ENCODE measurements at regions not wholly inside any gene's neighbourhood (a gene's known extent, or its start where the extent isn't known, plus 50 kb on each side); places are given as distances from the start of the nearest gene placed in this dataset.

DNA sequence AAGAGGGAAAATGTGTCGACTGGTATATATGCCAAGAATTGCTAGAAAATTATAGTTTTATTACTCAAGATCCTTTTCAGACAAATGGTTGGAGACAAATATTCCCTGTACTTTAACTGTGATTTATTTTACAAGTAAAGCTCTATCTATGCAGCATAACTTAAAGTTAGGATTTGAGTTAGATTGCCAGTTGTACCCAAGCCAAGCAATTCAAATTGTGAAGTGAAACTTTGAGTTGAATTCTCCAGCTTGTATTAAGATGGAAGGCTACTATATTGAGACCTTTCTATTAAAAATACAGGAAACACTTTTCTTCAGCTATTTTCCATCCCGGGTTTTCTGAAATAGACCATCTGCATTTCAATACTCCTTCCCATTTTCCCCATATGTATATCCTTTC is 333.1 kb upstream of the RBMS3 start:
- 64 to 77% methylated on average over 2 of the region's 2 CpGs for WGBS, 2 donors (ENCODE audit: low coverage in 1 of 2)
- Histone ChIP-seq H3K4me1 (no peaks in the 10 kb centered on the region), H3K27ac (no peak overlapping the region), H3K9me3 (no peaks in the 10 kb centered on the region), H3K36me3 (no peaks in the 10 kb centered on the region), H3K4me3 (no peak overlapping the region), H3K27me3 (no peaks in the 10 kb centered on the region)
- intact Hi-C loops (cut with DNase I; ENCODE audit: low total_unique reads) (no loop called here), in situ Hi-C loops (cut with MboI; ENCODE audit: low pct_ligation_motif_present in 1 of 4, low pct_unique_long_range_greater_than_20kb in 1 of 4, low sequenced_read_pairs in 3 of 4) (no loop called here)
- DNase-seq: no peak
- TF ChIP-seq POLR2A (IDR thresholded peaks at IDR 0.05) (no peak), EP300 (IDR thresholded peaks at IDR 0.05; ENCODE audit: low read depth) (no peak), POLR2AphosphoS5 (IDR thresholded peaks at IDR 0.05) (no peak), CTCF (IDR thresholded peaks at IDR 0.05) (no peak)

DNA sequence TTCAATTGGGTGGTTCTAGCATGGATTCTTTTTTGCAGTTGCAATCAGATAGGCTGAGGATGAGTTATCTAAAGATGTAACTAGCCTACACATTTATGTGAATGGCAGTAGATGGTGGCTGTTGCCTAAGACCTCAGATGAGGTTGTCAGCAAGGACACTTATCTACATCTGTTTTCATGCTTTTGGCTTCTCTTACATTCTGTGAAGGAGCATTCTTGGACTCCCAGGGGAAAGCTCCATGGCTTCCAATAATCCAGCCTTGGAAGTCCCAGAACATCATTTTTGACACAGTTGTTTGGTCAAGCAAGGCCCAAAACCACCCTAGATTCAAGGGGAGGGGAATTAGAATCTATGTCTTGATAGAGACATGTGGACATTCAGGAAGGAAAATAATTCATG is 332.2 kb upstream of the RBMS3 start:
- Histone ChIP-seq H3K9me3 (no peaks in the 10 kb centered on the region), H3K27ac (no peak overlapping the region), H3K36me3 (no peaks in the 10 kb centered on the region), H3K4me3 (no peak overlapping the region), H3K27me3 (no peaks in the 10 kb centered on the region), H3K4me1 (no peaks in the 10 kb centered on the region)
- intact Hi-C loops (cut with DNase I; ENCODE audit: low total_unique reads): no loop called here
- in situ Hi-C loops (cut with MboI; ENCODE audit: low pct_ligation_motif_present in 1 of 4, low pct_unique_long_range_greater_than_20kb in 1 of 4, low sequenced_read_pairs in 3 of 4): no loop called here
- no peak for TF ChIP-seq CTCF (IDR thresholded peaks at IDR 0.05)
- no peak for TF ChIP-seq POLR2AphosphoS5 (IDR thresholded peaks at IDR 0.05)
- TF ChIP-seq POLR2A (IDR thresholded peaks at IDR 0.05): no peak
- no peak for TF ChIP-seq EP300 (IDR thresholded peaks at IDR 0.05; ENCODE audit: low read depth)
- no peak for DNase-seq

DNA sequence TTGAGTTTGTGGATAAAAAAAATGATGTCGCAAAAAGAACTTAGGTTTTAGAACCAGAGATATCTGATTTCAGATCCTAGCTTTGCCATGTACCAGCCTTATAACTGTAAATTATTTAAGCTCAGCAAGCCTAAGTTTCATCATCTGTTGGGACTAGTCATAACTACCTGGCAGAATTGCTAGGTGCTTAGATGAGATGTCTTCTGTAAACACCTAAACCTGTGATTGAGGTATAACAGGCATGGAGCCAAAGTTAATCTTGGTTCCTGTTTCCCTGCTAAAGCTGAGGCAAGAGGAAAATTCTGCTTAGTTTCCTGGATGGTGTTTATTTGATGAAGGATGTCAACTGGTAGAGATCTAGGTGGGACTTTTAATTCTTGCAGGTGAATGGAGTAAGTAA is 331.3 kb upstream of the RBMS3 start:
- no peaks in the 10 kb centered on the region for H3K36me3 ChIP-seq
- intact Hi-C loops (cut with DNase I; ENCODE audit: low total_unique reads): no loop called here
- no peaks in the 10 kb centered on the region for H3K9me3 ChIP-seq
- in situ Hi-C loops (cut with MboI; ENCODE audit: low pct_ligation_motif_present in 1 of 4, low pct_unique_long_range_greater_than_20kb in 1 of 4, low sequenced_read_pairs in 3 of 4): no loop called here
- no peak overlapping the region for H3K27ac ChIP-seq
- no peaks in the 10 kb centered on the region for H3K4me1 ChIP-seq
- H3K4me3 ChIP-seq: no peak overlapping the region
- no peaks in the 10 kb centered on the region for H3K27me3 ChIP-seq
- TF ChIP-seq CTCF (IDR thresholded peaks at IDR 0.05) (no peak), EP300 (IDR thresholded peaks at IDR 0.05; ENCODE audit: low read depth) (no peak), POLR2AphosphoS5 (IDR thresholded peaks at IDR 0.05) (no peak), POLR2A (IDR thresholded peaks at IDR 0.05) (no peak)
- DNase-seq: no peak
- WGBS, 2 donors (ENCODE audit: low coverage in 1 of 2): 89 to 100% methylated on average over 1 of the region's 1 CpG

GRCh38 chr3:28950614-28951013 is 330.3 kb upstream of the RBMS3 start:
- TF ChIP-seq POLR2A (IDR thresholded peaks at IDR 0.05) (no peak), CTCF (IDR thresholded peaks at IDR 0.05) (no peak), POLR2AphosphoS5 (IDR thresholded peaks at IDR 0.05) (no peak), EP300 (IDR thresholded peaks at IDR 0.05; ENCODE audit: low read depth) (no peak)
- H3K36me3 ChIP-seq: no peaks in the 10 kb centered on the region
- H3K27me3 ChIP-seq: no peaks in the 10 kb centered on the region
- no peak overlapping the region for H3K4me3 ChIP-seq
- intact Hi-C loops (cut with DNase I; ENCODE audit: low total_unique reads): no loop called here
- no peak for DNase-seq
- no peaks in the 10 kb centered on the region for H3K9me3 ChIP-seq
- no peaks in the 10 kb centered on the region for H3K4me1 ChIP-seq
- no peak overlapping the region for H3K27ac ChIP-seq
- in situ Hi-C loops (cut with MboI; ENCODE audit: low pct_ligation_motif_present in 1 of 4, low pct_unique_long_range_greater_than_20kb in 1 of 4, low sequenced_read_pairs in 3 of 4): no loop called here

Measured in transverse colon (tissue), 4 donors.